Kidney (tissue), 13 donors: ENCODE measurements at regions not wholly inside any gene's neighbourhood (a gene's known extent, or its start where the extent isn't known, plus 50 kb on each side); places are given as distances from the start of the nearest gene placed in this dataset.

Experiments used
- DNase-seq, 5 donors: peaks; one replicate each; pipeline ENCODE4 v3.0.0-alpha.2; 2013 to 2020
- FAIRE-seq: peaks from 2 replicates; lab custom pipeline; 2012; peaks lifted over from hg19 to GRCh38; lab: Jason Lieb, UNC
- H3K27ac ChIP-seq, 2 donors: one replicate each; pipeline ENCODE4 v1.7.0; 2013; ENCODE audit warnings: low read depth in 2 of 2, low read length in 2 of 2, inconsistent platforms in 1 of 2
- H3K27me3 ChIP-seq: one replicate; pipeline ENCODE4 v1.7.1; 2013; ENCODE audit warnings: low read length, inconsistent platforms; ENCODE audit not compliant: control insufficient read depth, insufficient read depth
- H3K36me3 ChIP-seq, 3 donors: one replicate each; pipeline versions ENCODE4 v1.7.0 to v1.7.1; 2013; ENCODE audit warnings: low read length in 3 of 3, control low read depth in 1 of 3, inconsistent platforms in 1 of 3; ENCODE audit not compliant: insufficient read depth in 3 of 3, control insufficient read depth in 2 of 3
- H3K4me1 ChIP-seq, 3 donors: one replicate each; pipeline versions ENCODE4 v1.7.0 to v1.7.1; 2013; ENCODE audit warnings: low read length in 3 of 3, inconsistent platforms in 1 of 3, low read depth in 1 of 3; ENCODE audit not compliant: control insufficient read depth in 2 of 3, insufficient read depth in 2 of 3
- H3K4me3 ChIP-seq, 3 donors: one replicate each; pipeline versions ENCODE4 v1.7.0 to v1.8.1; 2013; ENCODE audit warnings: low read length in 3 of 3, control low read depth in 1 of 3, inconsistent platforms in 1 of 3
- H3K9ac ChIP-seq, 3 donors: one replicate each; pipeline versions ENCODE4 v1.7.0 to v1.7.1; 2013; ENCODE audit warnings: low read length in 3 of 3, control low read depth in 1 of 3, inconsistent platforms in 1 of 3
- H3K9me3 ChIP-seq, 3 donors: one replicate each; pipeline versions ENCODE4 v1.7.0 to v1.7.1; 2013; ENCODE audit warnings: low read length in 3 of 3, control low read depth in 1 of 3, inconsistent platforms in 1 of 3; ENCODE audit not compliant: control insufficient read depth in 2 of 3, insufficient read depth in 1 of 3
- CTCF ChIP-seq: IDR thresholded peaks from 3 replicates; pipeline ENCODE4 v1.5.1; 2012; ENCODE audit warnings: mild to moderate bottlenecking, moderate library complexity, borderline replicate concordance; ENCODE audit not compliant: insufficient read depth; ENCODE audit errors: extremely low read depth
- intact Hi-C: fragments of 100-400 bp; cut with DNase I; formaldehyde crosslinking; loops from one replicate; pipeline ENCODE4 v1.11.1; 2022
- donor health status: control.
- donor health status: control.
- donor health status: control.
- donor health status: control.
- donor health status: control.
- donor health status: DM: yes; HTN: yes; CAD: no.
- donor health status: Normal renal cell carcinoma (clear cell type).

GRCh38 chr10:4532976-4533375 is 293.0 kb upstream of the AKR1E2 start:
- DNase-seq (no peak), FAIRE-seq (peak; percentile 92)
- TF ChIP-seq CTCF: no peak
- H3K9me3 ChIP-seq: no peaks in the 10 kb centered on the region
- H3K4me1 ChIP-seq: no peaks in the 10 kb centered on the region
- intact Hi-C loops: no loop called here
- no peak overlapping the region for H3K4me3 ChIP-seq
- no peaks in the 10 kb centered on the region for H3K36me3 ChIP-seq
- no peak overlapping the region for H3K27ac ChIP-seq
- no peak overlapping the region for H3K9ac ChIP-seq
- H3K27me3 ChIP-seq: no peaks in the 10 kb centered on the region

- no peak for TF ChIP-seq CTCF
- no peak overlapping the region for H3K27ac ChIP-seq
- H3K4me1 ChIP-seq: no peaks in the 10 kb centered on the region
- no peak overlapping the region for H3K4me3 ChIP-seq
- DNase-seq: no peak
- no peaks in the 10 kb centered on the region for H3K27me3 ChIP-seq
- H3K9ac ChIP-seq: no peak overlapping the region
- H3K9me3 ChIP-seq: no peaks in the 10 kb centered on the region
- H3K36me3 ChIP-seq: no peaks in the 10 kb centered on the region
- no peak for FAIRE-seq
- intact Hi-C loops: no loop called here
These were observed 293.5 kb upstream of the AKR1E2 start for GRCh38 chr10:4532467-4532866.

DNA sequence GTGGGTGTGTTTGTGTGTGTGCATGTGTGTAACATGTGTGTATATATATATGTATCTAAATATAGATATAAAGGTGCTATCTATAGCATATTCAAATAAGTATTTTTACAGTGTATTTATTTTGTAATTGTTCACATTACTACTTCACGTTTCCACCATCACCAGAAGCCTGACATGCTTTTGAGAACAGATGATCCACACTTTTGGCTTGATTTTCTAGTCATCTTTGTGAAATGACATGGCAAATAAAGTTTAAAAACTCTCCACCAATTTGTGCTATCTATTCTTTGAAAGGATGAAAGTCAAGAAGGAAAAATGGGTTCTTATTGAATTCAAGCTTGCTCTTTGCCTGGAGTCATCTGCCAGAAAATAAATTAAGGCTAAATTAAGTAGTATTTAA is 294.0 kb upstream of the AKR1E2 start:
- Histone ChIP-seq H3K9me3 (no peaks in the 10 kb centered on the region), H3K9ac (no peak overlapping the region), H3K27me3 (no peaks in the 10 kb centered on the region), H3K36me3 (no peaks in the 10 kb centered on the region), H3K4me3 (no peak overlapping the region), H3K27ac (no peak overlapping the region), H3K4me1 (no peaks in the 10 kb centered on the region)
- no peak for DNase-seq
- TF ChIP-seq CTCF: no peak
- intact Hi-C loops: no loop called here
- no peak for FAIRE-seq

GRCh38 chr10:4529266-4529665 is 296.7 kb upstream of the AKR1E2 start:
- DNase-seq (no peak), FAIRE-seq (no peak)
- no peak overlapping the region for H3K27ac ChIP-seq
- H3K36me3 ChIP-seq: no peaks in the 10 kb centered on the region
- no peaks in the 10 kb centered on the region for H3K9me3 ChIP-seq
- no peak overlapping the region for H3K4me3 ChIP-seq
- H3K9ac ChIP-seq: no peak overlapping the region
- H3K27me3 ChIP-seq: no peaks in the 10 kb centered on the region
- intact Hi-C loops: no loop called here
- TF ChIP-seq CTCF: no peak
- peaks cover 0 to 5% (median 0%) of the 10 kb centered on the region in 3 donors for H3K4me1 ChIP-seq
